Calu3 (cell line): ENCODE measurements at regions not wholly inside any gene's neighbourhood (a gene's known extent, or its start where the extent isn't known, plus 50 kb on each side); places are given as distances from the start of the nearest gene placed in this dataset.

Experiments used
- BruUV-seq: library from RNA; stranded (reverse); fragments of 400-500 nt; replicated peaks from 2 replicates; lab custom pipeline; 2021; lab: Mats Ljungman, UMichigan
- CTCF ChIA-PET: fragments of 300-600 bp; sonication (Branson Sonifier 250); formaldehyde crosslinking; loops from one replicate; lab custom pipeline; 2022; ENCODE audit warnings: antibody characterized with exemption; lab: Charles Lee
- DNase-seq: peaks from one replicate; pipeline ENCODE4 v3.0.0; 2022
- H3K27ac Mint-ChIP-seq: one replicate; pipeline ENCODE4 v1.8.0; 2022; ENCODE audit warnings: mixed read lengths; ENCODE audit not compliant: unreplicated experiment
- H3K27me3 Mint-ChIP-seq: one replicate; pipeline ENCODE4 v1.8.0; 2022; ENCODE audit warnings: mixed read lengths; ENCODE audit not compliant: unreplicated experiment
- H3K36me3 Mint-ChIP-seq: one replicate; pipeline ENCODE4 v1.8.0; 2022; ENCODE audit warnings: mild to moderate bottlenecking, moderate library complexity, mixed read lengths; ENCODE audit not compliant: insufficient read depth, unreplicated experiment
- H3K4me1 Mint-ChIP-seq: one replicate; pipeline ENCODE4 v1.8.0; 2022; ENCODE audit warnings: mild to moderate bottlenecking, low read depth, mixed read lengths; ENCODE audit not compliant: unreplicated experiment
- H3K4me3 Mint-ChIP-seq: one replicate; pipeline ENCODE4 v1.8.0; 2022; ENCODE audit warnings: mild to moderate bottlenecking, low read depth, moderate library complexity, mixed read lengths; ENCODE audit not compliant: unreplicated experiment
- H3K9me3 Mint-ChIP-seq: one replicate; pipeline ENCODE4 v1.8.0; 2022; ENCODE audit warnings: low read depth, mixed read lengths; ENCODE audit not compliant: unreplicated experiment
- intact Hi-C: fragments of 100-400 bp; cut with micrococcal nuclease; formaldehyde crosslinking; loops from one replicate; pipeline ENCODE4 v1.10.0; 2022; ENCODE audit not compliant: unreplicated experiment
- TF ChIP-seq, protein P1 (sequence below): fragments of 200-600 bp; IDR thresholded peaks from one replicate; pipeline ENCODE4 v1.8.0; 2022; ENCODE audit warnings: antibody characterized with exemption; ENCODE audit not compliant: unreplicated experiment

GRCh38 chr5:167402671-167403070 lies 888.8 kb upstream of the WWC1 start:
- intact Hi-C loops = no loop called here
- H3K27me3 Mint-ChIP-seq = peaks cover 11% of the 10 kb centered on the region
- no peak overlapping the region for H3K27ac Mint-ChIP-seq
- BruUV-seq = no TSS peak
- no peak overlapping the region for H3K4me3 Mint-ChIP-seq
- no peak for DNase-seq
- CTCF ChIA-PET = interaction anchor here (0.6 kb wide), 1 partner anchor 31 kb away, joined by 5 read pairs; no protein-coding TSS in a partner anchor
- peaks cover 2% of the 10 kb centered on the region for H3K9me3 Mint-ChIP-seq
- peaks cover 14% of the 10 kb centered on the region for H3K4me1 Mint-ChIP-seq
- TF ChIP-seq, protein P1, sequence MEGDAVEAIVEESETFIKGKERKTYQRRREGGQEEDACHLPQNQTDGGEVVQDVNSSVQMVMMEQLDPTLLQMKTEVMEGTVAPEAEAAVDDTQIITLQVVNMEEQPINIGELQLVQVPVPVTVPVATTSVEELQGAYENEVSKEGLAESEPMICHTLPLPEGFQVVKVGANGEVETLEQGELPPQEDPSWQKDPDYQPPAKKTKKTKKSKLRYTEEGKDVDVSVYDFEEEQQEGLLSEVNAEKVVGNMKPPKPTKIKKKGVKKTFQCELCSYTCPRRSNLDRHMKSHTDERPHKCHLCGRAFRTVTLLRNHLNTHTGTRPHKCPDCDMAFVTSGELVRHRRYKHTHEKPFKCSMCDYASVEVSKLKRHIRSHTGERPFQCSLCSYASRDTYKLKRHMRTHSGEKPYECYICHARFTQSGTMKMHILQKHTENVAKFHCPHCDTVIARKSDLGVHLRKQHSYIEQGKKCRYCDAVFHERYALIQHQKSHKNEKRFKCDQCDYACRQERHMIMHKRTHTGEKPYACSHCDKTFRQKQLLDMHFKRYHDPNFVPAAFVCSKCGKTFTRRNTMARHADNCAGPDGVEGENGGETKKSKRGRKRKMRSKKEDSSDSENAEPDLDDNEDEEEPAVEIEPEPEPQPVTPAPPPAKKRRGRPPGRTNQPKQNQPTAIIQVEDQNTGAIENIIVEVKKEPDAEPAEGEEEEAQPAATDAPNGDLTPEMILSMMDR = no peak
- no peaks in the 10 kb centered on the region for H3K36me3 Mint-ChIP-seq

GRCh38 chr5:167406513-167406912 lies 884.9 kb upstream of the WWC1 start:
- intact Hi-C loops = no loop called here
- Mint-ChIP-seq H3K27ac (no peak overlapping the region), H3K9me3 (no peaks in the 10 kb centered on the region), H3K36me3 (no peaks in the 10 kb centered on the region), H3K4me3 (no peak overlapping the region), H3K27me3 (peaks cover 11% of the 10 kb centered on the region), H3K4me1 (no peaks in the 10 kb centered on the region)
- no peak for DNase-seq
- CTCF ChIA-PET = no interaction called here
- TF ChIP-seq, protein P1 = no peak
- no TSS peak for BruUV-seq

DNA sequence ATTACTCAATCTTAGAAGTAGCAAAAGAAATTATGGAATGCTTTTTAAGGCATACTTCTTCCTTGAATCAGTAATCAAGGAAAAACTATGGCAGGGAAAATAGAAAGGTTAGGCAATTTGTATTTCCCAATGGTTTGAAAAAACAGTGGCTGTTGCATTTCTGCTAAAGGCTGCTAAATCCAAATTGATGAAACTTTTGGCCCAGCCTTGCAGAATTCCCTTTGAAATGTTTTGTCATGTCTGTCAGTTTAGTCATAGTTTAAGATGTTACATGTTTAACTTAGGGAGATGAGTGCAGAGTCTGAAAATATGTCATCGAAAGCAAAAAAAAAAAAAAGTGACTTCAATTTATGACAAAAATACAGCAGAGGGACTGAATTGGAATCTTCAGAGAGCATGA lies 878.9 kb upstream of the WWC1 start:
- CTCF ChIA-PET = no interaction called here
- BruUV-seq = no TSS peak
- no peaks in the 10 kb centered on the region for H3K9me3 Mint-ChIP-seq
- TF ChIP-seq, protein P1 = no peak
- H3K27me3 Mint-ChIP-seq = no peaks in the 10 kb centered on the region
- no peaks in the 10 kb centered on the region for H3K36me3 Mint-ChIP-seq
- no peak for DNase-seq
- no peak overlapping the region for H3K27ac Mint-ChIP-seq
- intact Hi-C loops = no loop called here
- no peak overlapping the region for H3K4me3 Mint-ChIP-seq
- H3K4me1 Mint-ChIP-seq = no peaks in the 10 kb centered on the region

GRCh38 chr5:167413506-167413905 lies 877.9 kb upstream of the WWC1 start:
- TF ChIP-seq, protein P1 = no peak
- Mint-ChIP-seq H3K4me1 (no peaks in the 10 kb centered on the region), H3K4me3 (no peak overlapping the region), H3K27ac (no peak overlapping the region), H3K27me3 (no peaks in the 10 kb centered on the region), H3K36me3 (no peaks in the 10 kb centered on the region), H3K9me3 (no peaks in the 10 kb centered on the region)
- CTCF ChIA-PET = no interaction called here
- intact Hi-C loops = no loop called here
- BruUV-seq = no TSS peak
- DNase-seq = no peak
